ENCODE measurements at regions not wholly inside any gene's neighbourhood (a gene's known extent, or its start where the extent isn't known, plus 50 kb on each side); places are given as distances from the start of the nearest gene placed in this dataset.
"Not testable (repeated sequence)": the region's sequence is repeated elsewhere in the genome, so short reads cannot be mapped to it uniquely, and the experiment has no call there.

DNA sequence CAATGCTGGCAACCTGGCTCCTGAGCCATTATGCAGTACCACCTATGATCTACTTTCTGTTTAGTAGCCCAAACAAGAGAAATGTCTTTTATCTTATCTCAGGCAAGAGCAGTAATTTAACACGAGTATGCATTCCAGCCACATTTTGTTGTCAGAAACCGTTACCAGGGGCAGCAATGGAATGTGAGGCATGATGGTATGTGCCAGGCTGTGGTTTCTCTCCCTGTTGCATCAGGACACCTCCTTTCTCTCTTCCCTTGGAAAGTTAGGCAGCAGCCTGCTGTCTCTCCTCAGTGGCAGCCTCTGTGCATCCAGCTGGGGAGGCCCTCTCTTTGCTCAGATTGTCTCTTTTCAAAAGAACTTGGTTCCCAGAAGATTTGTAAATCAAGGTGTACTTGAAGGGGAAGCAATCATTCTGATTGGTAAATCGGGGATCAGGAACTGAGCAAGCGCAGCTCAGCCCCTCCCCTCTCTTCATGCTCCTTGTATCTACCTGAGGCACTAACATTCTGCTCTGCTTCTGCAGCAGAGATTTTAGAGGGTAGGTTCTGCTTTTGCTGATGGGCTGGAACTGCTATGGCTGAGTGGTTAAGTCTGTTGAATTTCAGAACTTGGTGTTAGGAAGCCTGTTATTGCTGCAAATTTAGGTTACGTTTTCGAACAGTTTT lies 229.2 kb downstream of the ADAMTS15 start:
- no peak overlapping the region for H3K9ac ChIP-seq (ENCODE audit: low read depth, low read length)
- TF ChIP-seq, protein P1, sequence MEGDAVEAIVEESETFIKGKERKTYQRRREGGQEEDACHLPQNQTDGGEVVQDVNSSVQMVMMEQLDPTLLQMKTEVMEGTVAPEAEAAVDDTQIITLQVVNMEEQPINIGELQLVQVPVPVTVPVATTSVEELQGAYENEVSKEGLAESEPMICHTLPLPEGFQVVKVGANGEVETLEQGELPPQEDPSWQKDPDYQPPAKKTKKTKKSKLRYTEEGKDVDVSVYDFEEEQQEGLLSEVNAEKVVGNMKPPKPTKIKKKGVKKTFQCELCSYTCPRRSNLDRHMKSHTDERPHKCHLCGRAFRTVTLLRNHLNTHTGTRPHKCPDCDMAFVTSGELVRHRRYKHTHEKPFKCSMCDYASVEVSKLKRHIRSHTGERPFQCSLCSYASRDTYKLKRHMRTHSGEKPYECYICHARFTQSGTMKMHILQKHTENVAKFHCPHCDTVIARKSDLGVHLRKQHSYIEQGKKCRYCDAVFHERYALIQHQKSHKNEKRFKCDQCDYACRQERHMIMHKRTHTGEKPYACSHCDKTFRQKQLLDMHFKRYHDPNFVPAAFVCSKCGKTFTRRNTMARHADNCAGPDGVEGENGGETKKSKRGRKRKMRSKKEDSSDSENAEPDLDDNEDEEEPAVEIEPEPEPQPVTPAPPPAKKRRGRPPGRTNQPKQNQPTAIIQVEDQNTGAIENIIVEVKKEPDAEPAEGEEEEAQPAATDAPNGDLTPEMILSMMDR (IDR thresholded peaks at IDR 0.05; ENCODE audit: borderline replicate concordance, extremely low read depth, low read length, poor library complexity, severe bottlenecking) = no peak
- no peaks in the 10 kb centered on the region for H3K79me2 ChIP-seq (ENCODE audit: insufficient read depth, low read length)
- no peak overlapping the region for H3K27ac ChIP-seq (ENCODE audit: low read length)
- no peak for ATAC-seq (ENCODE audit: insufficient read depth, low read depth)
- no peaks in the 10 kb centered on the region for H4K20me1 ChIP-seq (ENCODE audit: insufficient read depth, low read length)
- no peak overlapping the region for H3K4me2 ChIP-seq (ENCODE audit: insufficient read depth, low read length)
- no peak for DNase-seq
- H3K27me3 ChIP-seq (ENCODE audit: insufficient read depth, low read length, poor library complexity) = no peaks in the 10 kb centered on the region
- no peaks in the 10 kb centered on the region for H3K4me1 ChIP-seq (ENCODE audit: insufficient read depth, low read length)
- H3K36me3 ChIP-seq (ENCODE audit: insufficient read depth, low read length) = no peaks in the 10 kb centered on the region
- no peak overlapping the region for H2AFZ ChIP-seq (ENCODE audit: low read depth, low read length)
- H3K4me3 ChIP-seq (ENCODE audit: low read depth in 1 of 2, low read length in 2 of 2) = no peak overlapping the region
- peaks cover 9% of the 10 kb centered on the region for H3K9me3 ChIP-seq (ENCODE audit: insufficient read depth, low read length, severe bottlenecking)

DNA sequence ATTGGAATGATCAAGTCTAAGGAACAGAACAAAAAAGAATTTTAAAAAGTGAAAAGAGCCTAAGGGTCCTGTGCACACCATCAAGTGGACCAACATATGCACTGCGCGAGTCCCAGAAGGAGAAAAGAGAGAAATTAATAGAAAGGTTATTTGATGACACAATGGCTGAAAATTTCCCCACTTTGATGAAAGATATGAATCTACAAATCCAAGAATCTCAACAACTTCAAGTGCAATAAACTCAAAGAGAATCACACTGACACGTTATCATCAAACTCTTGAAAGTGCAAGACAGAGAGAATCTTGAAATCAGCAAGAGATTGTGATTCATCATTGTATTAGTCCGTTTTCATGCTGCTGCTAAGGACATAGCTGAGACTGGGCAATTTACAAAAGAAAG lies 230.8 kb downstream of the ADAMTS15 start:
- Histone ChIP-seq H4K20me1 (ENCODE audit: insufficient read depth, low read length) (no peaks in the 10 kb centered on the region), H3K27ac (ENCODE audit: low read length) (no peak overlapping the region), H3K27me3 (ENCODE audit: insufficient read depth, low read length, poor library complexity) (no peaks in the 10 kb centered on the region), H3K4me2 (ENCODE audit: insufficient read depth, low read length) (no peak overlapping the region), H3K9ac (ENCODE audit: low read depth, low read length) (no peak overlapping the region), H3K79me2 (ENCODE audit: insufficient read depth, low read length) (no peaks in the 10 kb centered on the region), H3K9me3 (ENCODE audit: insufficient read depth, low read length, severe bottlenecking) (peaks cover 9% of the 10 kb centered on the region), H3K4me3 (ENCODE audit: low read depth in 1 of 2, low read length in 2 of 2) (no peak overlapping the region), H3K36me3 (ENCODE audit: insufficient read depth, low read length) (no peaks in the 10 kb centered on the region), H3K4me1 (ENCODE audit: insufficient read depth, low read length) (no peaks in the 10 kb centered on the region), H2AFZ (ENCODE audit: low read depth, low read length) (no peak overlapping the region)
- ATAC-seq (ENCODE audit: insufficient read depth, low read depth) = no peak
- TF ChIP-seq, protein P1 (IDR thresholded peaks at IDR 0.05; ENCODE audit: borderline replicate concordance, extremely low read depth, low read length, poor library complexity, severe bottlenecking) = no peak
- no peak for TF ChIP-seq EZH2 (IDR thresholded peaks at IDR 0.05; ENCODE audit: borderline replicate concordance, low read depth, low read length, severe bottlenecking)
- no peak for DNase-seq

DNA sequence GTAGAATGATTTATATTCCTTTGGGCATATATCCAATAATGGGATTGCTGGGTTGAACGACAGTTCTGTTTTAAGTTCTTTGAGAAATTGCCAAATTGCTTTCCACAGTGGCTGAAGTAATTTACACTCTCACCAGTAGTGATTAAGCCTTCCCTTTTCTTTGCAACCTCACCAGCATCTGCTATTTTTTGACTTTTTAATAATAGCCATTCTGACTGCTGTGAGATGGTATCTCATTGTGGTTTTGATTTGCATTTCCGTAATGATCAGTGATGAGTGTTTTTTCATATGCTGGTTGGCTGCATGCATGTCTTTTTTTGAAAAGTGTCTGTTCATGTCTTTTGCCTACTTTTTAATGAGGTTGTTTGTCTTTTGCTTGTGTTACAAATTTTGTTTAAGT lies 233.8 kb downstream of the SNX19 start:
- H4K20me1 ChIP-seq (ENCODE audit: insufficient read depth, low read length); DNase-seq; H3K4me1 ChIP-seq (ENCODE audit: insufficient read depth, low read length); H3K4me3 ChIP-seq (ENCODE audit: low read depth in 1 of 2, low read length in 2 of 2); H3K9me3 ChIP-seq (ENCODE audit: insufficient read depth, low read length, severe bottlenecking); H3K27ac ChIP-seq (ENCODE audit: low read length); H3K79me2 ChIP-seq (ENCODE audit: insufficient read depth, low read length); ATAC-seq (ENCODE audit: insufficient read depth, low read depth); H3K9ac ChIP-seq (ENCODE audit: low read depth, low read length); H3K36me3 ChIP-seq (ENCODE audit: insufficient read depth, low read length); H3K4me2 ChIP-seq (ENCODE audit: insufficient read depth, low read length); H3K27me3 ChIP-seq (ENCODE audit: insufficient read depth, low read length, poor library complexity); H2AFZ ChIP-seq (ENCODE audit: low read depth, low read length): not testable (repeated sequence)

DNA sequence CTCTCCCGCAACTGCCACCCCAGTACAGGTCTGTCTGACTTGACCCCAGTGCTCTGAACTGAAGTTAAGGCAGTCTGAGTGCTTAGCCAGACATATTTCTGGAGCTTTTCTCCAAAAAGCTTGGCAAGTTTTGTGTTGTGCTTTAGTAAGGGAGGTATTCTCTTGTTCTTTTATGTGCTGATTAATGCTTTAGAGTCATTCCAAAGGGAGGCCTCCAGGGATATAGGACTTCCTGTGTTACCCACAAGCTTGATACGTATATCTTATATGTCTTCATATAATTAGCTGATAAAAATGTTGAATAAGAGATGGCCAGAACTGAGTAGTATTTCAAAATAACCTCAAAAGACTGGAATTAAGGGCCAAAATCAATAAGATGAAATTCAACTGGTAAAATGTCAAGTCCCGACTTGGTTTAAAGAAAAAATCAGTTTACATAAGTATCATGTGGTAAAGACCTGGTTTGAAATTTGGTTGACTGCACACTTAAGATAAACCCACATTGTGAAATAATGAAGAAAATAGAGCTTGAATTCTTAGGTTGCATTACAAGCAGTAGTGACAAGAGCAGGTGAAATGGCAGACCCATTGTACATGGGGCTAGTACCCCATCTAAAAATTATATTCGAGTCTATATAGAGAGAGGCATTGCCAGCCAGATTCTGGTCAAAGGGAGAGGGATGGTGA lies 226.9 kb downstream of the SNX19 start:
- Histone ChIP-seq H4K20me1 (ENCODE audit: insufficient read depth, low read length) (no peaks in the 10 kb centered on the region), H3K27me3 (ENCODE audit: insufficient read depth, low read length, poor library complexity) (no peaks in the 10 kb centered on the region), H3K79me2 (ENCODE audit: insufficient read depth, low read length) (no peaks in the 10 kb centered on the region), H3K9me3 (ENCODE audit: insufficient read depth, low read length, severe bottlenecking) (no peaks in the 10 kb centered on the region), H3K27ac (ENCODE audit: low read length) (no peak overlapping the region), H3K4me1 (ENCODE audit: insufficient read depth, low read length) (no peaks in the 10 kb centered on the region), H3K4me3 (ENCODE audit: low read depth in 1 of 2, low read length in 2 of 2) (no peak overlapping the region), H2AFZ (ENCODE audit: low read depth, low read length) (no peak overlapping the region), H3K4me2 (ENCODE audit: insufficient read depth, low read length) (no peak overlapping the region), H3K9ac (ENCODE audit: low read depth, low read length) (no peak overlapping the region), H3K36me3 (ENCODE audit: insufficient read depth, low read length) (no peaks in the 10 kb centered on the region)
- ATAC-seq (ENCODE audit: insufficient read depth, low read depth) (no peak), DNase-seq (no peak)
- TF ChIP-seq, protein P1 (IDR thresholded peaks at IDR 0.05; ENCODE audit: borderline replicate concordance, extremely low read depth, low read length, poor library complexity, severe bottlenecking) = no peak
- no peak for TF ChIP-seq EZH2 (IDR thresholded peaks at IDR 0.05; ENCODE audit: borderline replicate concordance, low read depth, low read length, severe bottlenecking)
